Transverse colon (tissue), 4 donors: ENCODE measurements at regions not wholly inside any gene's neighbourhood (a gene's known extent, or its start where the extent isn't known, plus 50 kb on each side); places are given as distances from the start of the nearest gene placed in this dataset.

ENCODE experiments used
- EP300 ChIP-seq: sonication (generic); formaldehyde crosslinking; IDR thresholded peaks from one replicate; pipeline ENCODE4 v1.6.1; 2017; ENCODE audit warnings: antibody characterized with exemption, low read depth
- POLR2A ChIP-seq: fragments of 450-650 bp; IDR thresholded peaks from one replicate; pipeline ENCODE4 v1.6.1; 2016; ENCODE audit warnings: antibody characterized with exemption, mild to moderate bottlenecking, moderate library complexity
- POLR2AphosphoS5 ChIP-seq, 3 donors: sonication (generic); formaldehyde crosslinking; IDR thresholded peaks; one replicate each; pipeline ENCODE4 v1.6.1; 2016; ENCODE audit warnings: antibody characterized with exemption in 3 of 3
- TF ChIP-seq, protein P1 (sequence below), 5 experiments: fragments of 200-600 bp in 3 of 5; fragments of 450-650 bp in 2 of 5; sonication (generic) in 3 of 5; IDR thresholded peaks; 1 replicate in 2 of 5; 2 replicates in 3 of 5; pipeline ENCODE4 v1.5.1; 2016 to 2017; ENCODE audit warnings: antibody characterized with exemption in 5 of 5, inconsistent platforms in 3 of 5, mild to moderate bottlenecking in 2 of 5, moderate library complexity in 1 of 5

GRCh38 chr4:28443371-28443770, 1582.7 kb downstream of the STIM2 start:
- TF ChIP-seq POLR2A (no peak), POLR2AphosphoS5 (IDR thresholded peaks at IDR 0.05) (no peak), EP300 (no peak)
- TF ChIP-seq, protein P1, sequence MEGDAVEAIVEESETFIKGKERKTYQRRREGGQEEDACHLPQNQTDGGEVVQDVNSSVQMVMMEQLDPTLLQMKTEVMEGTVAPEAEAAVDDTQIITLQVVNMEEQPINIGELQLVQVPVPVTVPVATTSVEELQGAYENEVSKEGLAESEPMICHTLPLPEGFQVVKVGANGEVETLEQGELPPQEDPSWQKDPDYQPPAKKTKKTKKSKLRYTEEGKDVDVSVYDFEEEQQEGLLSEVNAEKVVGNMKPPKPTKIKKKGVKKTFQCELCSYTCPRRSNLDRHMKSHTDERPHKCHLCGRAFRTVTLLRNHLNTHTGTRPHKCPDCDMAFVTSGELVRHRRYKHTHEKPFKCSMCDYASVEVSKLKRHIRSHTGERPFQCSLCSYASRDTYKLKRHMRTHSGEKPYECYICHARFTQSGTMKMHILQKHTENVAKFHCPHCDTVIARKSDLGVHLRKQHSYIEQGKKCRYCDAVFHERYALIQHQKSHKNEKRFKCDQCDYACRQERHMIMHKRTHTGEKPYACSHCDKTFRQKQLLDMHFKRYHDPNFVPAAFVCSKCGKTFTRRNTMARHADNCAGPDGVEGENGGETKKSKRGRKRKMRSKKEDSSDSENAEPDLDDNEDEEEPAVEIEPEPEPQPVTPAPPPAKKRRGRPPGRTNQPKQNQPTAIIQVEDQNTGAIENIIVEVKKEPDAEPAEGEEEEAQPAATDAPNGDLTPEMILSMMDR (IDR thresholded peaks at IDR 0.05) = no peak
